Right lobe of liver (tissue), 4 donors: ENCODE measurements at regions not wholly inside any gene's neighbourhood (a gene's known extent, or its start where the extent isn't known, plus 50 kb on each side); places are given as distances from the start of the nearest gene placed in this dataset.

Source experiments
- CTCF ChIP-seq, 4 donors: fragments of 200-600 bp in 3 of 4; fragments of 450-650 bp in 1 of 4; IDR thresholded peaks; one replicate each; pipeline versions ENCODE4 v1.5.1 to v1.8.0; 2016 to 2022; ENCODE audit warnings: antibody characterized with exemption in 4 of 4, mild to moderate bottlenecking in 2 of 4
- POLR2A ChIP-seq: fragments of 450-650 bp; IDR thresholded peaks from one replicate; pipeline ENCODE4 v1.6.1; 2017; ENCODE audit warnings: antibody characterized with exemption, mild to moderate bottlenecking
- donor health status: DM: no; HTN: no; CAD: no.
- donor health status: DM: no; HTN: no; CAD: no.
- donor health status: DM: no; HTN: yes; CAD: no.

- no peak for TF ChIP-seq POLR2A
- TF ChIP-seq CTCF (IDR thresholded peaks at IDR 0.05) = no peak
Observed at GRCh38 chr3:106985721-106986120, 391.5 kb upstream of the CCDC54 start.
